ENCODE measurements at regions not wholly inside any gene's neighbourhood (a gene's known extent, or its start where the extent isn't known, plus 50 kb on each side); places are given as distances from the start of the nearest gene placed in this dataset.

DNA sequence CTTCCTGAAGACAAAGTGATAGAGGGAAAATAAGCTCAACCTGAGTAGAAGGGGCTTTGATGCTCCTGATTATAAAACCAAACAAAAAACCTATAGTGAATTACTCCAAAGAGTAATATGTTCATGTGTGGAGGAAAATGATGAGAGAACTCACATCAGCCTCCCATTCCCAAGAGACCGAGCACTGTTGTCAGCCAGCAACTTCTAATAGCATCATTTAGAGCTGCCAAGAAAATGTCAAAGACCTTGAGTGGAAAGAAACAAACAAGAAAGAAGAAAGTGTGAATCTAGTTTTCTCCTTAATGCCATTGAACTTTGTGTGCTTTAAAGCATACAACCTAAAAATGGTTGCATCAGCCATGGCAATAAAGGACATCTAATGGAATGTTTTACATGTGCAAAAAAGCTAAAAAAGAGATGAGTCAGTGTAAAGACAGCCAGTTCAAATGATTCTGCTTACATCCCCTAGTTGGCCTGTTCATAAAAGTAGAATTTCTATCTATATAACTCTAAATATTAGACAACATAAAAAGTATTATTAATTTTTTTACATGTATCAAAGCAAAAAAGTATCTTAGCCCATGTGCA is 1066.2 kb downstream of the TDRD15 start:
- DNase-seq: no peak

DNA sequence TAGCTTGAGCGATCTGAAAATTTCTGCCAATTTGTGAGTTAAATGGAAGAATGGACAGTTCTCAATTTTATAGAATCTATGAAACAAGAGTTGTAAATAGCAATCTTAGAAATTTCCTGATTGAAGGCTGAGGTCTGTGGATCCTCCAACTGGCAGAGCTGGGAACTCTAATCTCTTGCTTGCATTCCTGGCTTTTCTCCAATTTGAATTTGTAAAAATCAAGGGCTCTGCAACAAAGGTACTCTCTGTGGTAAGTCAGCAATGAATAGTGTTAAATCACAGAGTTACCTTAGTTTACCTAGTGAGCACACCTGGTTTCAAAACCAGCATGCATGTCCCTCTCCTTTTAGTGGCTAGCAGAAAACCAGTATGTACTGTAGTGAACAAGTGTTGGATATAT is 1070.5 kb downstream of the TDRD15 start:
- DNase-seq: no peak

DNA sequence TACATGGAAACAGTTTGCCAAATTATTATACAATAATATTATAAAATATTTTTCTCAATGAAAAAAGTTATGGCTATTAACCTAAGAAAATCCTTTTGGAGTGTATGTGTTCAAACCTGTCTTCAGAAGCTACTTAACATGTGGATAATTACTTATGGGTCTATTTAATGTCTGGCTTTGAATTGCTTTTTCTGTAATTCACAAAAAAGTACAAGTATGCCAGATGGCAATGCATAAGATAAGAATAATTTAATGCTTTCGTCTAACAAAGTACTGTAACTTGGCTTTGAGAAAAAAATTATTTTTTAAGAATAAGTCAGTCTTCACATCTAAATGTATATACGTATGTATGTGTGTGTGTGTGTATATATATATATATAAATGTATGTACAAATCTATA is 1073.0 kb downstream of the TDRD15 start:
- no peak for DNase-seq

DNA sequence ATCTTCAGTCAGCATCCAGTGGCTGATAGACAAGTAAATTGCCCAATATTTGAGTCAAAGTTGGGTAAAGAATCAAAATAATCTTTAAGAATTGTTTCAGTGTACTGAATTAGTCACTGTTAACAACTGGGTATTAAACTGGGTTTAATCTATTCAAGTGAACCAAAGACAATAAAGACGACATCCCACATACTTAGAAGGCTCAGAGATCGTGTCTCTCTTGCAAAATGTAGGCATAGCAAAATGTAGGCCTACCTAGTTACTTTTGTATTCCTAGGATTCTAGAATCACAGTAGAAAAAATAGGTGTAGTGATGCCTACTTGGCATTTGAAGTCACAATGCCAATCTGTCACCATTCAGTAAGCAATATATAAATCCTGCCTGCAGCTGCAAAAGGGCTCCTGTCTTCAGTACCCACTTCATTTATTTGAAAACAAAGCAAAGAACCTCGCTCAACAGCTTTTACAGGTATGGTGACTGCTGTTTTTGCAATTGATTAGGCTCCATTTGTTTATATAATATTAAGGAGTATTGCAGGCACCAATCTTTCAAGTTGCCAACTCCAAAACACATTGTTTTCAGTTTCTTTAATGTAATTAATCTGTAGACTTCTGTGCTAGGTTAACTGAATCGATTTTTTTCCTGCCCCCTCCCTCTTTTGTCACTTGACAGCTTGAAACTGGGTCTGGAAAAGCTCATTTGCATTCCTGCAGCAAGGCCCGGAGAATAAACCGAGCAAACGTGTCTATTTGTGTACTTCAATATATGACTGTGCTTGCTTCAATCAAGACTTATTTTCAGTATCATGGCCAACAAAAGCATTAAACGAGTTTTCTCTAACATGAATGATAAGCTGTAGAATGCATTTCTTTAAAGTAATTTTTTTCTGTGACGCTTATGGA is 1074.9 kb downstream of the TDRD15 start:
- no peak for DNase-seq

DNA sequence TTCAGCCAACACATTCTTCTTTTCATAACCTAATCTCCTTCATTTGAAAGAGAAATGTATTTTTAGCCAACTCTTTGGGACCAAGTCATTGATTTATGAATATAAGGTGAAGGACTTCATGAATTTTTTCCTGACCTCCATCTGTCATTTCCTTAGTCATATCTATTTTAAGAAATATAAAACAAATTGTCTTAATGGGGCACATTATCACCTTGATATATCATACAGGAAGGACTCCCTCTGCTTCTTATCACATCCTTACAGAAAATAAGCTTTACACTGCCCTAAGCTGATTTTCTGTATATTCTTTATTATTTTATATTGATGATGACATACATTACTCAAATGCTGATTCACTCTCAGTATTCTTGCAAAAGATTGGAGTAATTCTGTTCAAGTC is 1076.2 kb downstream of the TDRD15 start:
- no peak for DNase-seq

DNA sequence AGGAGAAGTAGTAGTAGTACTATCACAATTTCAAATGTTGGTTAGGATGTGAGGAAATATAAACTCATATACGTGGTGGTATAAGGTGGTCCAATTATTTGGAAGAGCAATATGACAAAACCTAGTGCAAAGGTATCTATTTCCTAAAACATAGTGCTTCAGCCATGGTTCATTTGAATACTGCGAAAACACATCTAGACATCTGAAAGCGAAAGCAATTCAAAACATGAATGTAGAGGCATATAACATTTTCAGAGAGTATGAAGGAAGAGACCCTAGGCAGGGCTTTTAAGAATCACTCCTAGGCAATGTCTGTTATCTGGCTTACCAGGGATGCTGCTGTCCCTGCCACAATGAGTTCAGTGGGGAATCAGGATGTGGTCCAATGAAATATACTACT is 1085.8 kb downstream of the TDRD15 start:
- DNase-seq: no peak

DNA sequence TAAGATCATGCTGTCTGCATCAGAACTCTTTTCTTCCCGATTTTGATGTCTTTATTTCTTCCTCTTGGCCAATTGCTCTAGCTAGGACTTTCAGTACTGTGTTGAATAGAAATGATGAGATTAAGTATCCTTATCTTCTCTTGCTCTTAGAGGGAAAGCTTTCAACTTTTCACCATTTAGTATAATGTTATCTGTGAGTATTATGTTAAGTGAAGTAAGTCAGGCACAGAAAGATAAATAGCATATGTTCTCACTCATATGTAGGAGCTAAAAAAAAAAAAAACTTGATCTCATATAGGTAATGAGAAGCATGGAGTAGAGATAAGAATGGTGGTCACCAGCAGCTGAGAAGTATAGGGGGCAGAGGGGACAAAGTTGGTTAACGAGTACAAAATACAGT is 1089.5 kb downstream of the TDRD15 start:
- no peak for DNase-seq

DNA sequence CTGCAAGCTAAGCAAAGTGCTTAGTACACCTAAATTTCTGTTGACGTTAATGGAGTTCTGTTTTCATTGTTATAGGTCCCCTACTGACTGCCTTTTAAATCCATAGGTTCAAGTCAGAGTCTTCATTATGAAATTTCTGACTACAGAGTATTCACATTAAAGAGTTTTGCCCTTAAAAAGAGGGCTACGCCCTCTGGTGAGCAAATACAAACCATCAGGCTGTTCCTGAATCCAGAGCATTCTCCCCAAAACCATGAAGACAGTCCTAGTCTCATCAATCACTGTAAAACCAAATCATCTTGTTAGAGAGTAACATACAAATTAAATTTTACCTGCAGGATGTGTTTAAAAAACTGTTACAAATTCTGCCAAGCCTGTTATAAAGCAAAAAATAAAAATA is 1091.7 kb downstream of the TDRD15 start:
- no peak for DNase-seq

DNA sequence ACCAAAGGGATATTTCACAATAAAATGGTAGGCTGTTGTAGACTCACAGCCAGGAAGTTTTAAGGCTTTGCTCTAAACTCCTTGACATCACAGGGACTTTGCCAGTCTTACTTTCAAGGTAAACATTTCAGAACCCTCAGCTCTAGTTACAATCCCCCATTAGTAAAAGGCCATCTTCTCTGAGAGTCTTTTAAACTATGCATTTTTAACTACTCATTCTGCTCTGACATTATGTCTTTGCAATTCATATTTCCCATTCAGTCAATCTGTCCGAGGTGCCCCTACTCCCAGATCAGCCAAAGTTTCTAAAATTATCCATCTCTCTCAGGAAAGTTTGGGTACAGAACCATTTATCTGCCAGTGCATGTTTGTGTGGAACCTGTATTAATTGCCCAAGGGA is 1094.1 kb downstream of the TDRD15 start:
- DNase-seq: no peak

DNA sequence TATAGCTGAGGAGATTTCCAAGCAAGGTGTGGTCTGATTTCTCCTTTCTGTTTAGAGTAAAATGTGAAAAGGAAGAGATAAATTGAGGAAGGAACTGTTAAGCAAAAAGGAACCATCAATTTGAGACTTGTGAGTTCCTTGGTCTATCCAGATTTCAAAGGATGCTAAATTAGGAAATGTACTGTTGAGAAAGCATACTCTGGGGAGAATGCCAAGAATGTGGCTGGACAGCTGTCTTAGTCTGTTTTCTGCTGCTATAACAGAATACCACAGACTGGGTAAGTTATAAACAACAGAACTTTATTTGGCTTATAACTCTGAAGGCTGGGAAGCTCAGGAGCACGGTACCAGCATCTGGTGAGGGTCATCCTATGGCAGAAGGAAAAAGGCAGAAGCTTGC is 1097.2 kb downstream of the TDRD15 start:
- DNase-seq: no peak

DNA sequence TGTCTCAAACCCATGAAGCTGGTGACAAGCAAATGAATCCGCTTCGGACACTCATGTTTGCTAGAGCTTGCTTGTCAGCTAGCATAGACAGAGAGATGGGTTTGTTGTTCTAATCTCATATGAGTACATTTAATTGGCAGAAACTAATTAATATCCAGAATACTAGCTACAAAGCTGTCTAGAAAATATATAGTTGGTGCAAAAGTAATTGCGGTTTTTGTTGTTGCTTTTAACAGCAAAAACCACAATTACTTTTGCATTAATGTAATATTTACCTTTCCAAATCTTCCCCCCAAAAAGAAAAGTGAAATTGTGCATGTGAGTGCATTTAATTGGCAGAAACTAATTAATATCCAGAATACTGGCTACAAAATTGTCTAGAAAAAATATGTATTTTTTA is 1115.2 kb downstream of the TDRD15 start:
- no peak for DNase-seq

DNA sequence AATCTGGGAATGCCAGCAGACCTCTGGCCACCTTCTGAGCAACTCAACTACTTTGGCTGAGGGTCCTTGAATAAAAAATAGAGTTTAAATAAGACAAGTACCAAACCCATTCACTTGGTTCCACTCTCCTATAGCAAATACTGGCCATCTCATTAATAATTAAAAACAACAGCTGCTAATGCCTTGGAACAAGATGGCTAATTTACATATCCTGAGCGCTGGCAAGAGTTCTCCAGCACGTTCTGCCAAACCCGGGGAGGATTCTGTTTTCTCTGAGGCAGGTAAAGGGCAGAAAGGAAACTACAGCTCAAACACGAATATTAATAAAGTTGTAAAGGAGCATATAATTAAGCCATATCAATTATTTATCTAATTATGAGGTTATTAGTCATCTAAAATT is 1123.7 kb downstream of the TDRD15 start:
- DNase-seq: no peak

DNA sequence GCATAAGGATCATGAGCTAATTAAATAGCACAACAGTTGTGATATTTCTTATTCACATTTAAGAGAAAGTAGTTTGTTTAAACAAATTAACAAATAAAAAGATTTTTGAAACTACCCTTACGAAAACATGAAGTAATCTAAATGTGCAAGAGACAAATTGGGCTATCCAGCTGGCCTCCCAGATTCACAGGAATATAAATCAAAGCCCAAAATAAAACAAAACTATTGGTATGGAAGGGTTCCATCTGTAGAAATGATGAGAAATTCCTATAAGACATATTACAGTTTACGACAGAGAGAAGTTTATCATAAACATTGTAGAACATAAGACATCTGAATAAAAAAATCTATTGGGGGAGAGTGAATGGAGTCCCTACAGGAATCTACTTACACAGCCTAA is 1125.1 kb downstream of the TDRD15 start:
- no peak for DNase-seq

DNA sequence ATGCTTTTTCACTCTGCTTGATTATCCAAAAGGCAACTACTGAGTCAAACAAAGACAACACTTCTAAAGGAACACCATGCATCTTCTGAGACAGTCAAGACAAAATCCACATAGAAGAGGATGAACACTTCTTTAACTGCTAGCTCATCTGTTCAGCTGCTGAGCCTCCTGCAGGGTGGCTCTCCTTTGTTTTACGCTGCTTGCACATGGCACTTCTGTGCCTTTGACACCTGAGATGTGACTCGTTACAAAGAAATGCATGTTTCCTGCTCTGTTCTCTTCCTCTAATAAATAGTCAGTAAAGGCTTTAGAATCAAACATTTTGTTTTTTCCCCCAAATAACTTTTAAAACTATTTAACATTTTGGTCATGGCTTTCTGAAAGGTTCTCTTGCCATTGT is 1129.4 kb downstream of the TDRD15 start:
- DNase-seq: no peak

DNA sequence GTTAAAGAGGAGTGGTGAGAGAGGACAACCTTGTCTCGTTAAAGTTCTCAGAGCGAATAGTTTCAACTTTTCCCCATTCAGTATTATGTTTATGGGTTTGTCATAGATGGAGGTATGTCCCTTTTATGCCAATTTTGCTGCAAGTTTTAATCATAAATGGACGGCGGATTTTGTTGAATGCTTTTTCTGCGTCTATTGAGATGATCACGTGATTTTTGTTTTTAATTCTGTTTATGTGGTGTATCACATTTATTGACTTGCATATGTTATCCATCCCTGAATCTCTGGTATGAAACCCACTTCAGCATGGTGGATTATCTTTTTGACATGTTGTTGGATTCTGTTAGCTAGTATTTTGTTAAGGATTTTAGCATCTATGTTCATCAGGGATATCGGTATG is 1123.8 kb upstream of the KLHL29 start:
- DNase-seq: no peak

DNA sequence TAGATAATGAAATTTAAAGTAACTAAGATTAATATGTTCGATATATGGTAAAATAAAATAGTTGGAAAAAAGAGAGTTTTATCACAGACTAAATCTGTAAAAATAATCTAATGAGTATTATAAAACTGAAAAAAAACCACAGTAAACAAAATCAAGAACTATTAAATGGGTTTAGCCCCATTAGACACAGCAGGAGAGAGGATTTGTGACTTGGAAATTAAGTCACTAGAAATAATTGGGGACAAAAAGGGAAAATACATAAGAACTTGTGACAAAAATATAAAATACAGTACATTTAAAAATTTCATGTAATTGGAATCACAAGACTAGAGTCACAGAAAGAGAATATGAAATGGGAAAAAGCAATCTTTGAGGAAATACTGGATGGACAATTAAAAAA is 1114.6 kb upstream of the KLHL29 start:
- DNase-seq: no peak

DNA sequence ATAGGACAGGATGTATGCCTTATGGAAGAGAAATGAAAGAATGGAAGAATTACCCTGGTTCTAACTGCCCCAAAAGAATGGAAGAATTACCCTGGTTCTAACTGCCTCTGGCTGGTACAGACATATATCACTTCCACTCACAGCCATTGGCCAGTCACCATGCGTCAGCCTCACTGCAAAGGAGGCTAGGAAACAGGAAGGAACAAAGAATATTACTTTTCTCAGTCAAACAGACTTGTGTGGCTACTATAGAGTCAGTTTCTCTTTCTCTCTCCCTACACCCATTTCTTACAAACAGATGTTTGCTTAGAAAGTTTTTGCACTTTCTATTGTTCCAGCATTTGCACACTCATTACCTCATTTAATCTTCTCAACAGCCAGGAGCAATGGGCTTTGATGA is 1111.1 kb upstream of the KLHL29 start:
- DNase-seq: no peak

DNA sequence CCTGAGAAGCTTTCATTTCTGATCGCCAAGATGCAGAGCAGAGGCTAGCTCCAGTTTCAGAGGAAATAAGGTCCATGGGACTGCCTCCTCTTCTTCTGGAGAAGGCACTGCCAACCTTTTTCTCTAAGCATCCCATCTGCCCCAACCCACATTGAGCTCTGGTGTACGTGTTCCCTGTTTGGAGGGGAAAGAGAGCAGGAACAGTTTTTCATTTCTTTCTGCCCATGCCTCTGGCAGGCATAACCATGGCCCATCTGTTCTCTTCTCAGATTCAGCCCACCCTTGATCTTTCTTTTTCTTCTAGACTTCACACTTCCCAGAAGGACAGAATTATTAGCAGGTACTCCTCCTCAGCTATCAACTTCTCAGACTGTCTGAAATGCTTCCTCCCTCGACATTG is 1110.3 kb upstream of the KLHL29 start:
- no peak for DNase-seq

DNA sequence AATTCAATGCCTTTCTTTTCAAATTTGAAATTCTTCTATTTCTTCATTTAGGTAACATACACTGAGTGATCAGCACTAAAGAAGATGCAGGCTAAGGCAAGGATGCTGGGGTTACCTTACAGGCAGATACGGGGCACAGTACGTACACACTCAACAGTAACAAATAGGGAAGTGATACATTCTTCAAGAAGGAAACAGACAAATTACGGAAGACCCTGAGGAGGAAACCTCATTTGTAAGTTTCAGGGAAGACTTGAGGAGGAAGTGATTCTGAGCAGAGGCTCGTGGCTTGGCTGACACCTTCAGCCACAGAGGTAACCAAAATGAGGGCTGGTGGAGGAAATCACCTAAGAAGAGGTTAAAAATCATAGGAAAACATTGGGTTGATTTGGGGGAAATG is 1108.3 kb upstream of the KLHL29 start:
- DNase-seq: no peak

DNA sequence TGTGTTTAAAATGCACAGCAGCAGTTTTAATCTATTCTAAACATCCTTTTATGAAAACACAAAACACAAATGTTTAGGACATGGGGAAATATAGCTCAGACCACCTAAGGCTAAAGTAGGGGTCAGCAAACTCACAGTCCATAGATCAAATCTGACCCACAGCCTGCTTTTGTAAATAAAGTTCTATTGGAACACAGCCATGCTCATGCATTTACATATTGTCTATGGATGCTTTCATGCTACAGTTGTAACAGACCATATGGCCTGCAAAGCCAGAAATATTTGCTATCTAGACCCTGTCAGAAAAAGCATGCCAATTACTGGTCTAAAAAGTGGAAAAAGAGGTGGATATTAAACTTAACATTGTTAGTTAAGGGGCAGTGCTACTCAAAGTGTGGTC is 1105.4 kb upstream of the KLHL29 start:
- DNase-seq: no peak

DNA sequence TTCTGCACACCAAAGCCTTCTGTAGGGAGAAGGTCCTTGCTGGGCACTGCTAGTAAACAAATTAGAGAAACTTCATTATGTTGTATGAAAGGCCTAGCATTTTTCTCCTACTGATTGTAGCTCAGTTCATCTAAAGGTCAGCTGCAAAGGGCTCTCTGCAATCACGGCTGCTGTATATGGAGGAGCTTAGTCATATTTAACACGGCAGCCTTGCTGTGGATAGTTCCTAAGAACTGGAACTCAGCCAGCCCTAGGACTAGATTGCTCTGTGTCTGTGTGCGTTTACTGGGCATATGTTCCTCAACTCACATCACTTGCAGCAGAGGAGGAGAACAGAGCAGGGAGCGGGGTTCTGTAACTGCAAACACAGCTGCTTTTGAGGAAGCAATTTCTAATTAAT is 1103.9 kb upstream of the KLHL29 start:
- no peak for DNase-seq

DNA sequence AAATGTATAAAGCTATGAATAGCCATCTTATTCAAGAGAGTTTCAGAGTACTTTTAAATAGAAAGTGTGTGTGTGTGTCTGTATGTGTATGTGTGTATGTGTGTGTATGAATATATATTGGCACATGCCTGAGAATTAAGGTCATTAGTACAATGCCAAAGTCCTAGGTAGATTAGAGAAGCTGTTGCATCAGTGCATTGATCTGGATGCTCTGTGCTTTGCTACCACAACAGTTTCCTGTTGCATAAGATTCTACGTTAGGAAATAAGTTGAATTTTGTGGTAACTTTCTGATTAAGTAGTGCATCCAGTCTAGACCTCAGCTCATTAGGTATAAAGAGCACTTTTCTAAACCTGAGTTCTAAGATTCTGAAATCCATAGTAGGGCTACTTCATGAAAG is 1102.8 kb upstream of the KLHL29 start:
- no peak for DNase-seq

DNA sequence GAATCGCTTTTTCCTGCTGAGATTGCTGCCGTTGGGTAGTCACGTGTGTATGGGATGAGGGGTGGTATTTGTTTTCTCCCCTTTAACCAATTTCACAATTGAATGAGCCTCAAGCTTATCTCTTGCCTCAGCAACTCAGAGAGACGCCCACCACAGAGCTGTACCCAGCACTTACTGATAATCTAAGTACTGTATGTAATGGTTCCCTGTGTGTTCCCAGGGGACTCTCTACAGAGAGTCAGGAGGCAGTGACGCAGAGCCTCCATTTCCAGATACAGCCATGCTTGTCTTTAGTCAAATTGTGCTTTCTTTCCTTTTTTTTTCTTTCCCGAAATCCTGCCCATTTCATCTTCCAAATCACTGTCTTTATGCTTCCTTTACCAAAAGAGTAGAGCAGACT is 1102.1 kb upstream of the KLHL29 start:
- no peak for DNase-seq

DNA sequence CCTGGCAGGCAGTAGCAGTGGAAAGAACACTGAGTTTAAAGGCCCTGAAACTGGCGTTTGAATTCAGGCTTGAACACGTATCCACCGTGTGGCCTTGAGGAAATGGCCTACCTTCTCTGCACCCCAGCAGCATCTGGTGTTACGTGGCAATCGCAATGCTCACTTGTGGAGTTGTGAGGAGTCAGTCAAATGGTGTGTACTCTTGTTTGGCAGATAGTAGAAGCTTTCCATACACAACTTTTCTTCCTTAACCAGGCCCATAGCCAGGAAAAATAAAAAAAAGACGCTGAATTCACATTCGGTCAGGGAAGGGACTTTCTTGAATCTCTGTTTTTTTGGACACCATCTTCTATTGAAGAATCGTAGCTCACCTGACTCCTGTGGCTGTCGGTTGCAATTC is 1101.5 kb upstream of the KLHL29 start:
- DNase-seq: no peak

DNA sequence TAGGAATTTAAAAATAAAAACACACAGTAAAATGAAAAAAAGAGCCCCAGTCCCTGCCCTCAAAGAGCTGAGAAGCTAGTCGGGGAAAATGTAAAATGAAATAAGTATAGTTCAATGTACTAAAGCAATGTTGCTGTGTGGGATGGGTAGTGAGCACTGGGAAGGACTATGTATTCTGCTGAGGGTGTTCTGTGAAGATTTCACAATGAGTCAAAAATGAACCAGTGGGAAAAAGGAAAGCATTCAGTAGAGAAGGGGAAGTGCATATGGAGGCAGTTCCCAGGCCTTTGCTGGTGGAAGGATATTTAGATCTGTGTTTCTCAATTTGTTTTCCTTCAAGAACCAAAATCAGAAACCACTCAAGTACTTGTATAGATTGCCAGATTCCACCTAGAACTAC is 1094.7 kb upstream of the KLHL29 start:
- no peak for DNase-seq

Measured in NCI-H2107 (cell line).